NOMO-1 treated with dmso at 0.1 percent for 144 hours (cell line): ENCODE measurements at regions not wholly inside any gene's neighbourhood (a gene's known extent, or its start where the extent isn't known, plus 50 kb on each side); places are given as distances from the start of the nearest gene placed in this dataset.

Experiments
- DNase-seq: peaks from one replicate; lab custom pipeline; 2025; ENCODE audit not compliant: unreplicated experiment; lab: John Stamatoyannopoulos, UW

DNA sequence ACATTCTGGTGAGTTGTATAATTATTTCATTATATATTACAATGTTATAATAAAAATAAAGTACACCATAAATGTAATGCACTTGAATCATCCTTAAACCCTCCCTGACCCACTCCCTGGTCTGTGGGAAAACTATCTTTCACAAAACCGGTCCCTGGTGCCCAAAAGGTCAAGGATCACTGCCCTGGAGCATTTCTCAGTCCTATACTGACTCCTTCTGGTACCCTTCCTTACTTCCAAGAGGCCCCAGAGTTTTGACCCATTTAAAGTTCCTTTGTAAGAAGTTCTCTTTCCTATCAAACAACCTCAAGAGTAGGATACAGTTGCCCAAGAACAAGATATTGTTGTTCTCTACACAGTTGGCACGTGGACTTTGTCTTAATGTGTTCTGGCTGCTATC, 88.9 kb upstream of the TRPM3 start:
- DNase-seq: no peak

DNA sequence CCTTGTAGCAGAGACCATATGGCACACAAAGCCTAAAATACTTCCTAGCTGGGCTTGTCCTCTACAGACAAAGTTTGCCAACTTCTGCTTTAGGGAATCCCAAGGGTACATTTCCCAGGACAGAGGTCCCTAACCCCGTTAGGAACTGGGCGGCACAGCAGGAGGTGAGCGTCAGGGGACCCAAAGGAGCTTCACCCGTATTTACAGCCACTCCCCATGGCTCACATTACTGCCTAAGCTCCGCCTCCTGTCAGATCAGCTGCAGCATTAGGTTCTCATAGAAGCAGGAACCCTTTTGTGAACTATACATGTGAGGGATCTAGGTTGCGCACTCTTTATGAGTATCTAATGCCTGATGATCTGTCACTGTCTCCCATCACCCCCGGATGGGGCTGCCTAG, 88.5 kb upstream of the TRPM3 start:
- DNase-seq: no peak

DNA sequence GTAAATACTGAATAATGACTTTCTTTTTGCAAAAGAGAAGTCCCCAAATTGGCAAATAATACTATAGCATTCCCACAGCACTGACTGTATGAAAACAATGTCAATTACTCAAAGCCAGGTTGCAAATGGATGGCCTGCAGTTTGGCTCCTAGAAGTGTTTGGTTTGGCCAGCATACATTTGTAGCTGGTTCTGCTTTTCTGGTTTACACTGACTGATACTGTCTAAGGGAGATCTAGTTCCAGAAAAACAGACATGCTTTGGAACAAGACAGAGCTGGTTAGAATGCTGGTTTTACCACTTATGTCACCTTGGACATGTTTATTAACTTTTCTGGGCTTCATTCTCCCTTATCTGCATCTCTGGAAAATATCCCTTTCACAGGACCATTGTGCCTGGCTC, 81.5 kb upstream of the TRPM3 start:
- no peak for DNase-seq

DNA sequence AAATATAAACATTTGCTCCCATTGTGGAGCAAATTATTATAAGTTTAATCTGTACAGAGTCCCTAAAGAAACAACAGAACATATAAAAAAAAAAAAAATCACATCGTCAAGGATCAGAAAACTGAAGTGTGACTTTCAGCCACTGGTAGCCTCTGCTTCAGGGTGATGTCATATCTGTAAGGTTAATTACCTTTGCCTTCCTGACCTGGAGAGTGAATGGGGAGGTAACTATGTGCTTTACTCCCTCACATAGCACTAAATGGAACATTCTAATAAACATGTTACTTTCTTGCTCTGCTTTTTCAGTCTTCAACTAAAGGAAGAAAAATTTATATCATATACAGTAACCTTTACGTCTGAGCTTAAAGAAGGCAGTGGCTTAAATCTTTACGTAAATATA, 70.3 kb upstream of the TRPM3 start:
- DNase-seq: no peak

DNA sequence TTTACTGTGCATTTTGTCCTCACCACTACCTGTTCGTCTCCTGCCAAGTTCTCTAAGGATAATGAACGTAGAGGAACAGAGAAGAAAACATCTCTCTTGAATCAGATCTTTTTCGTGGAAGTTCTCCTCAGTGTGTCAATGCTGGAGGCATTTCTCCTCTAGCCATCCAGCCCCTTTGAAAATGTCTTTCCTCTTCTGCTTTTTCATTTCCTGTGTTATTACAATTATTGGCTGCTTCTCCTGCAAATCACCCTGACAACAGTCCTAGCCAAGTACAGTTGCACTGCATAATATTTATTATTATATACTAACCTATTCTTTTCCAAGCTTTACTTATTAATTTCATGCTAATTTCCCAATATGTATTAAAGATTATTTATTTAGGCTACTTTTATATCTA, 61.8 kb upstream of the TRPM3 start:
- no peak for DNase-seq

DNA sequence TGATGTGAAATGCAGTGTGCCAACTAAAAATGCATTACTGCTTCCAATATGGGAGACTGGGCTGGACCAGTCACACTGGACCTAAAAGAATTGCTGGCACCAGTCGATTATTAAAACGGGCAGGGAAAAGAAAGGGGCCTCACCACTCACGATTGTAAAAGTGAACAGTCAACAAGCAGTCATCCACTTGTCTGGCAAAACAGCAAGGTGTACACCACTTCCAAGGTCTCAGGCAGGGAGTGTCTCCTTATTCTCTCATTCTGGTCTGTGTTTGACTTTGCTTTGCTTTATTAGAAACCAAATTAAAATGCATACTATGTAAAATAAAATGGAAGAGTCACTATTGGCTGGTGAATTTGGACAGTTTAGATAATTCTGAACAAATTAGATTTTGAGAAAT, 57.8 kb upstream of the TRPM3 start:
- no peak for DNase-seq

DNA sequence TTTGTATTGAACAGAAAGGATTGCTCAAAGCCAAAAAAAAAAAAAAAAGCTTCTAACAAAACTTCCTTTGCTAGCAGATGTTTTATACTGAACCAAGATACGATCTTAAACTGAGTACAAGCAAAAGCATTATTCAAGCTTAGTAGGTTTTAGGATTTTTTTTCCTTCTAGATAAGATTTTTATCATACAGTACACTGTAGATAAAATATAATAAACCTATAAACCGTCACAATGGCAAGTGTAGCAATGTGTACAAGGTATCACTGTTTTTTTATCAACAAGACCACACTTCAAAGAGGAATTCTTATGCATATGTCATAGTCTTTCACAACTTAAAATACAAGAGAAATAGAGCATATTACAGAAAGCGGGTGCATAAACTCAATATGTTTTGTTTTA, 56.5 kb upstream of the TRPM3 start:
- DNase-seq: no peak

DNA sequence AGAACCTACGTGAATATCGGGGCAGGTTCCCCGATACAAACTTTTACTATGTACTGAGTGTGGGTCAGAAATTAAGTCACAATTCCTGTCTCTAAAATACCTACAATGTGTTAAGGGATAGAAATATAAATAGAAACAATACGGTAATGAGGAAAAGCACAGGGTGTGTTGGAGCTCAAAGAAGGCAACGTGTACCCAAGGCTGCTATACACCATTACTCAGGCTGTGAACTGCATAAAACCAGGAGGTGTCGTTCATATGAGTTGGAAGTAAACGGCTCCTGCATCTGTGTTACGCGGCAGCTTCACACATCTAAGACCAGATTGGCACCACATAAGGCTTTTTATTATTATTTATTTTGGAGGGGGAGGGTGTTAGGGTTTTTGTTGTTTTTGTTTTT, 50.1 kb upstream of the TRPM3 start:
- no peak for DNase-seq
